ENCODE measurements at regions not wholly inside any gene's neighbourhood (a gene's known extent, or its start where the extent isn't known, plus 50 kb on each side); places are given as distances from the start of the nearest gene placed in this dataset.

DNA sequence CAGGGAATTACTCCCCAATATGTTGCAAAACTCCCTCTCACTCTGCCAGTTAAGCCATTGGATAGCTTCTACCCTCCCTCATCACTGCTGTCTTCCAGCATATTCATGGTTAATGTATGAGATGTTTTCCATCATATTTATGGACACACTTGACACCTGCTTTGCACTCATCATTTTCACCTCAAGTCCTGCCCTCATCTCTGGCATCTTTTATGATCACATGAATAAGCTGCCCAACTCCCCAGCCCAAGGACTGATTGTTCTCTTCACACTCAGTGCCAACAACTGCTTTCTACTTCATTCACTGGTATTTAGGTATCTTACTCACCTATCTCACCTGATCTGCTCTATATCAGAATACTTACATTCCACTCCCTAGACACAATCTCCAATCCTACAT lies 131.1 kb upstream of the TTC29 start:
- no peak for TF ChIP-seq EZH2 (IDR thresholded peaks at IDR 0.05; ENCODE audit: borderline replicate concordance)
- no peak for TF ChIP-seq EZH2phosphoT487 (IDR thresholded peaks at IDR 0.05; ENCODE audit: low read depth, severe bottlenecking, unreplicated experiment)
- no peak for TF ChIP-seq CTCF (IDR thresholded peaks at IDR 0.05; ENCODE audit: poor library complexity)
